ENCODE measurements at regions not wholly inside any gene's neighbourhood (a gene's known extent, or its start where the extent isn't known, plus 50 kb on each side); places are given as distances from the start of the nearest gene placed in this dataset.
"Not testable (repeated sequence)": the region's sequence is repeated elsewhere in the genome, so short reads cannot be mapped to it uniquely, and the experiment has no call there.

DNA sequence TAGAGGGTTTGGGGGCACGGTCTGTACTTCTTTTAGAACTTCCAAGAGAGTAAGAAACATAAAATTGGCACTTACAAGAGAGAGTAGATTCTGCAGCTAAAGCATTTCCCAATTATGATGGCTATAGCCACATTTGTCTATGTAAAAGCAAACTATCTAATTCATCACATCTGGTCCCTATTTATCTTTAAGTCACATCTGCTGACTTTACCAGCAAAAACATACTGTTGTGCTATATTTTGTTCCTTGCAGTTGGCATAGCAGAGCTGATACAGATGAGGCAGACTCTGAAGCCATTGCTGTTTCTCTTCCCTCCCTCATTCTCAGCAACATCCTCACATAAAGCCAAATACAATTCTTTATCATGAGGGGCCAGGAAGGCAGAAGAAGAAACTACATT, 1533.5 kb upstream of the RAG2 start:
- no peak for ATAC-seq (ENCODE audit: low read depth)
- Mint-ChIP-seq H3K9me3 (peaks cover 5% of the 10 kb centered on the region), H3K36me3 (no peaks in the 10 kb centered on the region)

DNA sequence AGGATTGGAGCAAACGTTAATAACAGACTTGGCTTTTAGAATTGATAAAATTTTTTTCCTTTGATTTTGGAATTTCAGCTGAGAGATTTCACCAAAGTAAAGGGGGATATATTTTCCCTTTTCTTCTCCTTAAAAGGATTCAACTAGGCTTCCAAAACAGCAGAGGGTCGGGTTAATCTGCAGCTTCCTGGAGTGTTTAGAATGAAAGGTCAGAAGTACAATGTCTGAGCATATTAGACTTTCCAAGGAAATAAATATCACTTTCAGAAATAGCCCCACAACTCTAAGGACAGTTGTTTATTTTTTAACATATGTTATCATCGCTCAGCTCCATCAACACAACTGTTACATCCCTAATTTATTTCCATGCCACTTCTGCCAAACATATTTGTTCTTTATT, 1532.9 kb upstream of the RAG2 start:
- H3K4me1 Mint-ChIP-seq, result no peaks in the 10 kb centered on the region
- H3K36me3 Mint-ChIP-seq, result no peaks in the 10 kb centered on the region
- ATAC-seq (ENCODE audit: low read depth) (no peak), DNase-seq (ENCODE audit: low spot score in 2 of 2) (no peak)
- H3K4me3 Mint-ChIP-seq, result no peak overlapping the region
- no peaks in the 10 kb centered on the region for H3K27me3 Mint-ChIP-seq
- no peak overlapping the region for H3K27ac Mint-ChIP-seq
- peaks cover 5% of the 10 kb centered on the region for H3K9me3 Mint-ChIP-seq

More for the DNA sequence above, 1533.5 kb upstream of the RAG2 start:
- Mint-ChIP-seq H3K4me3 (no peak overlapping the region), H3K4me1 (no peaks in the 10 kb centered on the region), H3K27ac (no peak overlapping the region), H3K27me3 (no peaks in the 10 kb centered on the region)
- no peak for DNase-seq (ENCODE audit: low spot score in 2 of 2)

DNA sequence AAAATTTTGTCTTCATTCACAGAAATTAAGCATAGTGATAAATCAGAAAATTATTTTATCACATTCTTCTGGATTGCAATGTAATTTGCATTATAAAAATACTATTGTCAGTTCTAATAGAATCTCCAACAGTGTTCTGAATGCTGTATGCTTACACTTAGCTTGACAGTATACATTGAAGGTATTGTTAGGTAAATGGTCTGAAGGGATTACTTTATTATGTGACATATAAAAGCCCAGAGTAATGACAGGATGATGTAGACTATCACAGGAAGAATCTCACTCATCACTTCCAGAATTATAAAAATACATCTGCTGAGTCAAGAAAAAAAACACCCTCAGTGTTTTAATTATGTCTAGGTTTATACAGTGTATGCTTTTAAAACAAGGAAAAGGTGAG, 1532.5 kb upstream of the RAG2 start:
- Mint-ChIP-seq H3K27ac (no peak overlapping the region), H3K4me3 (no peak overlapping the region), H3K36me3 (no peaks in the 10 kb centered on the region), H3K4me1 (no peaks in the 10 kb centered on the region), H3K27me3 (no peaks in the 10 kb centered on the region), H3K9me3 (peaks cover 5% of the 10 kb centered on the region)
- DNase-seq (ENCODE audit: low spot score in 2 of 2), result no peak
- ATAC-seq (ENCODE audit: low read depth), result no peak

DNA sequence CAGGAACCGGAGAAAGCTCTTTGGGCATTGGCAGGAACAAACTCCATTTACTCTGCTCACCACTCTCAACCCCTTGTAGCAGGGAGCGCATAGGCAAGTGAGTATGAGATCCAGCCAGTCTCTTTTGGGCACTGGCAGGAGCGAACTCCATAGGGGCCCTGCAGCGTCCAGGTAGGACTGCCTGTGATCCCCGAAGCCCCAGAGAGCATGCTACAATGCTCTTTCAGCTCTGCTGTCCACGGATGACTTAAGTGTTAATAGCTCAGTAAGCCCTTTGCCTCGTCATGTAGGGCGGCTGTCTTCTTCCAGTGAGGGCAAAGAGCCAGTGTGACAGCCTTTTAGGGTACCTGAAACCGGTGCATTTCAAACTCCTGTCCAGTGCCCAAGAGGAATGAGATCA, 1525.6 kb upstream of the RAG2 start:
- ATAC-seq (ENCODE audit: low read depth) (no peak), DNase-seq (ENCODE audit: low spot score in 2 of 2) (no peak)
- Mint-ChIP-seq H3K4me1 (no peaks in the 10 kb centered on the region), H3K4me3 (no peak overlapping the region), H3K36me3 (no peaks in the 10 kb centered on the region), H3K27ac (no peak overlapping the region), H3K27me3 (no peaks in the 10 kb centered on the region), H3K9me3 (peaks cover 7% of the 10 kb centered on the region)

DNA sequence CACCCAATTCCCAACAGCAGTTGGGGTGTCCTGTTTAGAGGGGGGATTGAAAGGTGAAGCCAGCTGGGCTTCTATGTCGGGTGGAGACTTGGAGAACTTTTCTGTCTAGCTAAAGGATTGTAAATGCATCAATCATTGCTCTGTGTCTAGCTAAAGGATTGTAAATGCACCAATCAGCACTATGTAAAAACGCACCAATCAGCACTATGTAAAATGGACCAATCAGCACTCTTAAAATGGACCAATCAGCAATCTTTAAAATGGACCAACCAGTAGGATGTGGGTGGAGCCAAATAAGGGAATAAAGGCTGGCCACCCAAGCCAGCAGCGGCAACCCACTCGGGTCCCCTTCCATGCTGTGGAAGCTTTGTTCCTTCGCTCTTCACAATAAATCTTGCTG, 1518.6 kb upstream of the RAG2 start:
- not testable (repeated sequence) for DNase-seq (ENCODE audit: low spot score in 2 of 2); H3K4me1 Mint-ChIP-seq; H3K36me3 Mint-ChIP-seq; ATAC-seq (ENCODE audit: low read depth); H3K9me3 Mint-ChIP-seq; H3K4me3 Mint-ChIP-seq; H3K27me3 Mint-ChIP-seq; H3K27ac Mint-ChIP-seq

DNA sequence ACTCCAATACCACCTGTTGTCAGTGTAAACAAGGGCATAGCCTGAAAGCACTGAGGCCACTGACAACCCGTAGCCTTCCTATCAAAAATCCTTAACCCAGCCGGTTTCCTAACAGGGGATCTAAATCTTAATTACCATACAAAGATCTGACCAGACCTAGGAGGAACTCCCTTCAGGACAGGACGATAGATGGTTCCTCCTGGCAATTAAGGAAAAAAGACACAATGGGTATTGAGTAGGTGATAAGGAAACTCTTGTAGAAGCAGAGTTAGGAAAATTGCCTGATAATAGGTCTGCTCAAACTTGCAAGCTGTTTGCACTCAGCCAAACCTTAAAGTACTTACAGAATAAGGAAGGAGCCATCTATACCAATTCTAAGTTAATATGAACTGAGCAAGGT, 1517.3 kb upstream of the RAG2 start:
- not testable (repeated sequence) for H3K36me3 Mint-ChIP-seq; H3K4me3 Mint-ChIP-seq; H3K9me3 Mint-ChIP-seq; ATAC-seq (ENCODE audit: low read depth); H3K4me1 Mint-ChIP-seq; H3K27ac Mint-ChIP-seq; H3K27me3 Mint-ChIP-seq; DNase-seq (ENCODE audit: low spot score in 2 of 2)

DNA sequence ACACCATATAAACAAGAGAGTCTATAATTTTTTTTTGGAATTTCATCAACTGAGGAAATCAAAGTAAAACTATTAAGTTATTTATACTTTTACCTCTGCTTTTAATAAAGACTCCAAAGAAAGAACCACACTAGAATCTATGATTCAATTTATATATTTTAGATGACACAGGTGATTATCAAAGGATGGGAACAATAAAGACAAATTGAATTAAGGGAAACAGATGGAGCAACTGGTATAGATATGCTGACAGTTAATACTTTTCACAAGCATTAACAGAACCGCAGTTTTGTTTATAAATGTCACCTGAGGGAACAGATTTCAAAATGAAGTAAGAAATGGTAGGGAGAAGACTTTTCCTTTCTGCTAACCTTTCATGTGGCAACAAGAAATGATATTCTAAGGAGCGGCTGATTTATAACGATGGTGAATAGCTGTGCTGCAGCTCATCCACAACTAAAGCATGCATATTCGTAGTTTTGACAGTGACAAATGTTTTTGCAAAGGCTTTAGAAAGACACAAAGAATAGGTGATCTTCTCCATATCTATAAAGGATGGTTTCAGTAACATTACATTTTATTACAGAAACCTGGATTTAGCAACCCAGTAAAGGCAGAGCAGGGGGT, 1502.9 kb upstream of the RAG2 start:
- ATAC-seq (ENCODE audit: low read depth) (no peak), DNase-seq (ENCODE audit: low spot score in 2 of 2) (no peak)
- H3K4me3 Mint-ChIP-seq, result no peak overlapping the region
- no peaks in the 10 kb centered on the region for H3K36me3 Mint-ChIP-seq
- H3K4me1 Mint-ChIP-seq, result no peaks in the 10 kb centered on the region
- H3K9me3 Mint-ChIP-seq, result peaks cover 5% of the 10 kb centered on the region
- no peaks in the 10 kb centered on the region for H3K27me3 Mint-ChIP-seq
- no peak overlapping the region for H3K27ac Mint-ChIP-seq

DNA sequence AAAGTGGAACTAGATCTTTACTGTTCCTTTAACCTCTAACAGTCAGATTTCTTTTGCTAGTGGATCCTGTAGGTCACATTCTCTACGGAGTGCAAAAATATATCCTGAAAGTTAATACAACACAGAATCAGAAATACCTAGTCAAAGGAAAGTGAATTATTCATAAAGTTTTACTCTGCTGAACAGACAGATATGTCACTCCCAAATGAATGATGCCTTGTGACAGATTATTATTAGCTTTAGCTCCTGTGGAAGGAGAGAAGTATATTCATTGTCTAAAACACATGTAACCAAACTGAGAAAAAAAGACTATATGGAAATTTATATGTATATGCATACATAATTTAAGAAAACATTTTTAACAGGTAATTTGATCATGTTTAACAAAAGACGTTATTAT, 1497.2 kb upstream of the RAG2 start:
- H3K36me3 Mint-ChIP-seq, result no peaks in the 10 kb centered on the region
- H3K27me3 Mint-ChIP-seq, result no peaks in the 10 kb centered on the region
- peaks cover 8% of the 10 kb centered on the region for H3K9me3 Mint-ChIP-seq
- H3K27ac Mint-ChIP-seq, result no peak overlapping the region
- H3K4me1 Mint-ChIP-seq, result no peaks in the 10 kb centered on the region
- ATAC-seq (ENCODE audit: low read depth), result no peak
- DNase-seq (ENCODE audit: low spot score in 2 of 2), result no peak
- H3K4me3 Mint-ChIP-seq, result no peak overlapping the region

DNA sequence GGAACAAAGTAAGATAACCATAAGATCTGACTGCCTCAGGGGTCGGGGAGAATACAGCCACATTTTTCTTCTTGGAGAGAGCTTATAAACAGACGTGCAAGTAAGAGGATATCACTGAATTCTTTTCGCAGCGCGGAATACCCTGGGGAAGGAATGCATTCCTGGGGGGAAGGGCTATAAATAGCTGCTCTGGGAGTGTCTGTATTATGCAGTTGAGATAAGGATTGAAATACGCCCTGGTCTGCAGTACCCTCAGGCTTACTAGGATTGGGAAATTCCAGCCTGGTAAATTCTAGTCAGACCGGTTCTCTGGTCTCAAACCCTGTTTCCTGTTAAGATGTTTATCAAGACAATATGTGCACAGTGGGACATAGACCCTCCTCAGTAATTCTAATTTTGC, 1491.7 kb upstream of the RAG2 start:
- Mint-ChIP-seq H3K27me3 (no peaks in the 10 kb centered on the region), H3K4me3 (no peak overlapping the region), H3K36me3 (no peaks in the 10 kb centered on the region), H3K27ac (no peak overlapping the region), H3K9me3 (peaks cover 3% of the 10 kb centered on the region), H3K4me1 (no peaks in the 10 kb centered on the region)
- ATAC-seq (ENCODE audit: low read depth), result no peak
- DNase-seq (ENCODE audit: low spot score in 2 of 2), result no peak

DNA sequence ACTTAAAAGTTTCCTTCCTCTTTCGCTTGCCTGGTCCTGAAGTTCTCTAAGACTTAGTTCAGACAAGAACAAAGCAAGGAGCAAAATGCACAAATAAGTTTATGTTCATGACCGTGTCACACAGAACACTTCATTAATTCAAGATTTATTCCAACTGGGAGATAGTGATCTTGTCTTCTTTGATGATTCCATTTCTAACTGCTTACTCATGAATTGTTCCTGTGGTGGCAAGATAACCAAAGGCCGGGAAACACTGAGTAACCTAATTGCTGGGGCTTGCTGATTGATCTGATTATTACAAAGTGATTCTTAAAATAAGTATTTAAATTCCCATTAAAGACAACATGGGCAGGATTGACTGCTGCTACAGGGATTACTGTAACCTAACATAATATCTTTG, 1462.9 kb upstream of the RAG2 start:
- no peaks in the 10 kb centered on the region for H3K36me3 Mint-ChIP-seq

DNA sequence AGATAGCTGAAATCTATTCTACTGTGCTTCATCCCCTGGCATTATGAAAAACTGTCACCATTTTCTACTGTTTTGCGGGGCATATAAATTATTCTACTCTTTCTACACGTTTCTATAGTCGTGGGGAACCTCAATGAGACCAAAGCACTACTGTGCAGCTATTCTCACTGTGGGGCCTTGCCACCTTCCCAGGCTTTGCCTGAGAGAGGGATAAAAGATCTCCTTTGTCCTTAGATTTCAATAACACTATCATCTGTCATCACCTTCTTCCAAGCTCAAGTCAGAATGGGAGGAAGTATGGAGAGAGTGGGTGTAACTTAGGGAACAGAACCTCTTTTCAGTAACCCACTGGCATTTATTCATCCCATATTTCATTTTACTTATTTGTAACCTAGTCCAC, 1462.1 kb upstream of the RAG2 start:
- no peaks in the 10 kb centered on the region for H3K27me3 Mint-ChIP-seq
- no peaks in the 10 kb centered on the region for H3K4me1 Mint-ChIP-seq
- no peaks in the 10 kb centered on the region for H3K36me3 Mint-ChIP-seq
- H3K9me3 Mint-ChIP-seq, result peaks cover 5% of the 10 kb centered on the region
- DNase-seq (ENCODE audit: low spot score in 2 of 2) (no peak), ATAC-seq (ENCODE audit: low read depth) (no peak)
- H3K27ac Mint-ChIP-seq, result no peak overlapping the region
- H3K4me3 Mint-ChIP-seq, result no peak overlapping the region

More for the DNA sequence above, 1462.9 kb upstream of the RAG2 start:
- no peak overlapping the region for H3K27ac Mint-ChIP-seq
- no peak overlapping the region for H3K4me3 Mint-ChIP-seq
- H3K27me3 Mint-ChIP-seq, result no peaks in the 10 kb centered on the region
- DNase-seq (ENCODE audit: low spot score in 2 of 2), result no peak
- H3K4me1 Mint-ChIP-seq, result no peaks in the 10 kb centered on the region
- H3K9me3 Mint-ChIP-seq, result peaks cover 6% of the 10 kb centered on the region
- no peak for ATAC-seq (ENCODE audit: low read depth)

DNA sequence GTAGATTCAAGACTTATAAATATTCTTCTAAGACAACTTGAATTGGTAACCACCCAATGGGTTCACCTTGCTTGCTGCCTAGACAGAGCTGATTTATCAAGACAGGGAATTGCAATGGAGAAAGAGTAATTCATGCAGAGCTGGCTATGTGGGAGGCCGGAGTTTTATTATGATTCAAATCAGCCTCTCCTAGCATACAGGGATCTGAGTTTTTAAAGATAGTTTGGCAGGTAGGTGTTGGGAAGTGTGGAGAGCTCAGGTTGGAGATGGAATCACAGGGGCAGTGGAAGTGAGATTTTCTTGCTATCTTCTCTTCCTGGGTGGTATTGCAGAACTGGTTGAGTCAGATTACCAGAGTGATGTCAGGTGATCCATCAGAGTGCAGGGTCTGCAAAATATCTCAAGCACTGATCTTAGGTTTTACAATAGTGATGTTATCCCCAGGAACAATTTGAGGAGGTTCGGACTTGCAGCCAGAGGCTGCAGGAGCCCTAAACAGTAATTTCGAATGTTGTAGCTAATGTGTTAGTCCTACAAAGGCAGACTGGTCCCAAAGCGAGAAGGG, 1448.6 kb upstream of the RAG2 start:
- Mint-ChIP-seq H3K27ac (no peak overlapping the region), H3K27me3 (no peaks in the 10 kb centered on the region), H3K4me1 (no peaks in the 10 kb centered on the region), H3K4me3 (no peak overlapping the region), H3K36me3 (no peaks in the 10 kb centered on the region), H3K9me3 (peaks cover 6% of the 10 kb centered on the region)
- DNase-seq (ENCODE audit: low spot score in 2 of 2) (no peak), ATAC-seq (ENCODE audit: low read depth) (no peak)

DNA sequence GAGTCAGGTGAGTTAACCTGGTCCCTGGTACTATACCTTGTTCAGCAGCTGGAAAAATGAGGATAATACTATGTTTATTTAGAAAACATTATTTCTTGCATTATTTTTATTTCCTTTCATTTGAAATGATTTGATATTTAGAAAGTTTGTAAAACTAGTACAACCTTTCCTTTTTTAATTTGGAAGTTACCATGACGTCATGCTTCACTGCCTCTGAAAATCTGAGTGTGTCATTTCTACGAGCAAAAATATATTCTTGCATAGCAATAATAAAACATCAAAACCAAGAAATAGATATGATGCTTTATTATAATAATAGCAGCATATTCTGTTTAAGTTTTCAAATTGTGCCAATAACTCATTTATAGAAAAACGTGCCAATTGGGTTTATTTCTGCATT, 1445.0 kb upstream of the RAG2 start:
- no peak for DNase-seq (ENCODE audit: low spot score in 2 of 2)

DNA sequence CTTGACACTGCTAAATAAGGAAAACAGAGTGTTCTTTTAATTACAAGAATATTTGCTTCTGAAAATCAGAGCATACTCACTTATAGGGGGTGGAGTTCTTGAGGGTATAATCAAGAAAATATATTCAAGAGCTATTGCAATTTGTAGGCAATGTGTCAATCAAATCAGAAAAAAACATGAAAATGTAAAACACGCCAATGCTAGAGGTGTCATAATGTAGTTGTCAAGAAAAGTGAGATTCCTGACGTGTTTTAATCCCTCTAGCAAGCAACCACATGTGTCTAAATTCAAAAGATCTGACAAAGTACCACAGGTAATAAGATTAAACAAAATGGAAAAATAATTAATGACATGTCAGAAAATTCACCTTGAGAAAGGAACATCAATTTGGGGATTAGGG, 1440.7 kb upstream of the RAG2 start:
- DNase-seq (ENCODE audit: low spot score in 2 of 2), result no peak
- no peaks in the 10 kb centered on the region for H3K36me3 Mint-ChIP-seq
- no peak overlapping the region for H3K4me3 Mint-ChIP-seq
- no peak overlapping the region for H3K27ac Mint-ChIP-seq
- peaks cover 12% of the 10 kb centered on the region for H3K9me3 Mint-ChIP-seq
- no peaks in the 10 kb centered on the region for H3K4me1 Mint-ChIP-seq
- no peaks in the 10 kb centered on the region for H3K27me3 Mint-ChIP-seq
- no peak for ATAC-seq (ENCODE audit: low read depth)

More for the DNA sequence above, 1445.0 kb upstream of the RAG2 start:
- no peak for ATAC-seq (ENCODE audit: low read depth)
- H3K4me3 Mint-ChIP-seq, result no peak overlapping the region
- no peaks in the 10 kb centered on the region for H3K9me3 Mint-ChIP-seq
- no peaks in the 10 kb centered on the region for H3K27me3 Mint-ChIP-seq
- no peak overlapping the region for H3K27ac Mint-ChIP-seq
- no peaks in the 10 kb centered on the region for H3K36me3 Mint-ChIP-seq
- H3K4me1 Mint-ChIP-seq, result no peaks in the 10 kb centered on the region

DNA sequence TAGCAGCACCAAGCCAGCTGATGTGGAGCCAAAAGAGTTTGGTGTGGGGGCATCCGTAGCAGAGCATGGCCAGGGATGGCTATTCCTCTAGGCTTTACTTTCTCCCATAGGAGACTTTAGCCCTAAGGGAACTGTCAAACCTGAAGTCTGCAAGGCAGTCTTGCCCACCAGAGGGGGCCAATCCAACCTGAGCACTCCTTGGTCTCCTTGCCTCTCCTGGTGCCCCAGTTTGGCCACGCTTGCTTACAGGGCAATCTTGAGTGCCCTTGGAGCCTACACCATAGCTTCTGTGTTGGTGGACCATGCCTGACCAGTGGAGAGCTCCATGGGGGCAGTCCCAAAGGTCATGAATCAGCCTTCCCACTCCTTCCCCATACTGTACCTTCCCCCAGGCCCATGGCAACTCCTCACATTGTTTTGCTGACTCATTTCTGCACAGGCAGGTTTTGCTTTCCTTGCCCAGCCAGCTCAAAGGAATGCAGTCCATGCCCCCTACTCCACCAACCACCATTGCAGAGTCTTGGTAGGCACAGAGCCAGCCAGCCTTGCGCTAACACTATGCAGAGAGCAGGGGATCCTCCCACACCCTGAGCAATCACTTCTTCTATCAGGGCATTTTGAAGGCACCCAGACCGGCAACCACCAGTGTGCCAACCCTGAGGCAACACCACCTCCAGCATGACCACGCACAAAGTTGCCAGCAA, 1421.2 kb upstream of the RAG2 start:
- H3K4me1 Mint-ChIP-seq, result no peaks in the 10 kb centered on the region
- peaks cover 11% of the 10 kb centered on the region for H3K9me3 Mint-ChIP-seq
- no peaks in the 10 kb centered on the region for H3K27me3 Mint-ChIP-seq
- DNase-seq (ENCODE audit: low spot score in 2 of 2) (no peak), ATAC-seq (ENCODE audit: low read depth) (no peak)
- H3K4me3 Mint-ChIP-seq, result no peak overlapping the region
- H3K36me3 Mint-ChIP-seq, result no peaks in the 10 kb centered on the region
- no peak overlapping the region for H3K27ac Mint-ChIP-seq

Data from memory B cell (primary cell).